GM21381 (cell line): ENCODE measurements at regions not wholly inside any gene's neighbourhood (a gene's known extent, or its start where the extent isn't known, plus 50 kb on each side); places are given as distances from the start of the nearest gene placed in this dataset.

Source experiments
- ATAC-seq: cut with Tn5 transposase; IDR thresholded peaks from one replicate; pipeline ENCODE4 v1.9.1; 2021; ENCODE audit warnings: mild to moderate bottlenecking, moderate library complexity; ENCODE audit not compliant: unreplicated experiment

DNA sequence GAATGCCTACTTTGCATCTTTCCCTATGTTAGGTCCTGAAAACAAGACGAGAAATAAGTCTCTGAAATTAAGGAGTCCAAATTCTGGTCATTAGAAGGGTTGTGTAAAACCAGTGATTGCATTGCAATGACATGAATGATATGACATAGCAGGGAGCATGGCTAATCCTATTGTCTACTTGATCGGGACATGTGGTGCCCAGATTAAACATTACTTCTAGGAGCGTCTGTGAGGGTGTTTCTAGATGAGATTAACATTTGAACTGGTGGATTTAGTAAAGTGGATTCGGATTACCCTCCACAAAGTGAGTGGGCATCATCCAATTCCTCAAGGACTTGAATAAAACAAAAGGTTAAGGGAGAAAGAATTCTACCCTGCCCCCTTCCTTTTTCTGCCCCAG, 434.9 kb upstream of the KLF6 start:
- ATAC-seq = no peak

- no peak for ATAC-seq
Observed at GRCh38 chr10:4217653-4218052, 432.6 kb upstream of the KLF6 start.

DNA sequence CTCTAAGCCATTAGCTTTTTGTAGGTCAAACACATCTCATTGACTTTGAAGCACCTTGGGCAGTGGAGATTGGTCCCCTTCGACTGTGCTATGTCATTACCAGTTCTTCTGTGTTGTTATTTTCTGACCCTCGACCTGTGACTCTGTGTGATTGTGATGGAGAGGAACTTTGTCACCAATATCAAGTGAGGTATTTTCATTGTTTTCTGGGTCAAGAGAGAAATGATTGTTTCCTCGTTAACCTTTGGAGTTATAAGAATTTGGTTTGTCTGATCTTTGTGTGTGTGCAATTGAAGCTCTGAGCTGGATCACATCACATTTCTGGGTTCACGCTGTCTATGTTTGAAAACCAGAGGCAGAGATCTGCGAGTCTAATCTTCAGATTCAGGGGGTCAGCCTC, 432.2 kb upstream of the KLF6 start:
- no peak for ATAC-seq

GRCh38 chr10:4216726-4217125, 431.7 kb upstream of the KLF6 start:
- ATAC-seq = no peak

GRCh38 chr10:4215963-4216575, 431.1 kb upstream of the KLF6 start:
- no peak for ATAC-seq

DNA sequence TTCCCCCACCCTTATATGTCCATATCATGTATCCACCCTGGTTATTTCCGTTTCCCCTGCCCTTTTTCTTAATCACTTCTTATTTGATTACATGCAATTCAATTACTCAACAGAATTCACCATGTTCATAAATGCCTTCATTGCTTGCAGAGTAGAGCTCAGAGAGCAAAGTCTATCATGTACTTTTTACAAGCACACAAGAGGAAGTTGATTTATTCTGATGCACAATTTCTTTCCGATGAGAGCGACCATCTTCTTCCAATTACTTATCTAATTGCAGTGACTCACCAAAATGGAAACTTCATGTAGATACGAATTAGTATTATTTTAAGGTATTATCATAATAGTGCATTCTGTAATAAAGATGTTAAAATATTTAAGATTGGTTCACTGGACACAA, 430.5 kb upstream of the KLF6 start:
- no peak for ATAC-seq

DNA sequence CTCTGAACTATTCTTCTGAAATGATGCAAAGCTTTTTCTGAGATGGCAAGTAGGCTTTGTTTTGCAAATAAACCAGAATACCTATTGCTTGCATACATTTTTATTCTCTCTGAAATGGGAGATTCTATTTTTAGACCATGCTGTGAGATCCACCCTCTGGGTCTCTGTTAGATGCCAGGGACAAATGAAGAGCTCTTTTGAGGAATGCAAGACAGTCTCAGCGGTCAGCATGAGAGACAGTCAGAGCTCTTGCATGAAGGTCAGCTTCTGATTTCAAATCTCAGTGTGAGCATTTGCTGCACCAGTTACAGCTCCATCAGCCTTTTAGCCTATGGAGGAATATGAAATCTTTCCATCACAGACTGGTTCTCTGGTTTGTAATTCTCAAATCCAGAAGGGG, 429.9 kb upstream of the KLF6 start:
- no peak for ATAC-seq

GRCh38 chr10:4213441-4213840, 428.4 kb upstream of the KLF6 start:
- ATAC-seq = no peak

GRCh38 chr10:4212111-4212630, 427.2 kb upstream of the KLF6 start:
- ATAC-seq = no peak

- ATAC-seq = no peak
Observed at GRCh38 chr10:4208499-4208898, 423.5 kb upstream of the KLF6 start.

GRCh38 chr10:4205113-4205512, 420.1 kb upstream of the KLF6 start:
- no peak for ATAC-seq

DNA sequence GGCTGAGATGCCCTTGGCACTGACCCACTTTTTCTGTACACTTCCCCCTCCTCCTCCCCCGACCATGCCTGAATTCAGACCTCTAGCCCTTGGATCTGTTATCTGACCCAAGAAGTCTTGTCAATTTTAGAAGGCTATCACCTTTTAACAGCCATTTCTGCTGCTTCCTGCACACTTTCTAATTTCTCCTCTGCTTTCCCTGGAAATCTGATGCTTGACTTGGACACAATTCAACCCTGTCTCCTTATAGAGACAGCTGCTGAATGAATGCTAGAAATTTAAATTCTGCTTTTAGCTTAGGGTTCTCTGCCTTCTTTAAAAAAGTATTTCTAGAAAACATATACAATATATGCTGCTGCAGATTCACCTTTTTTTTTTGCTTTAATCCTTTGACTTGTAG, 417.9 kb upstream of the KLF6 start:
- ATAC-seq = no peak

DNA sequence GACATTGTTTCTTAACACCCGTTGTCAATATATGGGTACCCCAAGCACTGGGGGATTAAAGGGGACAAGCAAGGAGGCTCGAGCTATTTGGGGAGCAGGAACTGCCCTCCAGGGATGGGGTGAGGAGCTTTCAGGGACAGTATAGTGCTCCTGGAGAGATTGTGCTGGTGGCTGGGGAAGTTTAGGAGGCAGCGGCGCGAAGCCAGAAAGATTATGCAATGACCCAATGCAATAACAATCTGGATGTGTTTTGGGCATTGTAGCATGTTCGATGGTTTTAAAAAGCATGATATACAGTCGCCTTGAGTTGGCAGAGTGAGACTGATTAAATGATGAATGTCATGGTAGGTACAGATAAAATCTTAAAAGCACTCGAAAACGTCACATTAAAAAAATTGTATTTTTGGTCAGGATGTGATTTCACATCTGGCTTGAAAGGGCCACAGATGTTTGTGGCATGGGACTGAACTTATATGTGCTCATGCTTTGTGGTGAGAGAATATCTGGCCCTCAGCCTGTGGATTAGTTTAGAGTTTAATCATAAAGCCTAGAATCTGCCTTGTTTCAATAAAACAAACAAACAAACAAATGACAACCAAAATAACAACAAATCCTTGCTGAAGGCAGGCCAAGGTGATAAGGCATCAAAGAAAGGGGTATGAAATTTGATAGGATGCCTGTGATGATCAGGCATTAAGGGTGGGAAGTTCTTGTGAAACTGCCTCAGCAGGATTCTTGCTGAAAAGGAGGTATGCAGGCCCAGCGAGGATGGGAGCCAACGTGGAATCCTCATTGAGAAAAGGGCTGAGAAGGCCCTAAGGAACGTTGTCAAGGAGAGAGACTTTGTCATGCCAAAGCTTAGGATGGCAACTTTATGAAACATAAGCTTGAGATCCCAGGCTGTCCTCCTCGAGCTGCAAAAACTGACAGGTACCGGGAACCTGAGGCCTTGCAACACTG, 417.1 kb upstream of the KLF6 start:
- ATAC-seq = no peak

DNA sequence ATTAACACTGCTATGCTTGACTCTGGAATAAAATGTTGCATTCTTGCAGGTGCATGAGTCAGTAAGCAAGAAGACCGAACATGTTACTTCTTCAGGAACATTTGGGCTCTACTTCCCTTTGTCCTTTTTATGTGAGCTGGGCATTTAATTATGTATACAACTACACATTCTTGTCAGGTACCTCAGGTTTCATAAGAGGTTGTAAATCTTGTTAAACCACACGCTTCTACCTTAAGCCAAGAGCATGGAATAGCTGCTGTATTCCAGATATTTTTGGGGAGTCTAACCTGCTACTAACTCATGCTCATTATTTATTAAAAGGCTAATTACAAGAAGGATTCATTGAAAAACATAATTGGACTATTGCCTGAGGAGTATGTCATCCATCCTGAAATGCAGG, 414.2 kb upstream of the KLF6 start:
- ATAC-seq = no peak

DNA sequence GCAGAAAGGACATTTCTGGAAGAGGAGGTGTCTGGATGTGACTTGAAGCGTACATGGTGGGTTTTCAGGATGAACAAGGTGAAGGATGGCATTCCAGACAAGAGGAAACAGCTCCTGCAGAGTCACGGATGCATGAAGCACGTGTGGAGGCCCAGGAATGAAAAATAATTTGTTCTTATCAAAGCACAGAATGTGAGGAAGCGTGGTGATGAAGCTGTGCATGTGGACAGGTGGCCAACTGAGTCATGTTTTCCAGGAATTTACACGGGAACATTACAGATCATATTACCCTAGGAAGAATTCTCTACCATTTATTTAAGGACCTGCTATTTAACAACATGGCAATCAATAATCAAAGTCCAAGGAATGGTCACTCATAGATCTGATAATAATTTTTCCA, 413.2 kb upstream of the KLF6 start:
- no peak for ATAC-seq

GRCh38 chr10:4197676-4198075, 412.7 kb upstream of the KLF6 start:
- ATAC-seq = no peak

- no peak for ATAC-seq
Observed at GRCh38 chr10:4196771-4197390, 411.9 kb upstream of the KLF6 start.

- no peak for ATAC-seq
Observed at GRCh38 chr10:4196183-4196582, 411.2 kb upstream of the KLF6 start.

GRCh38 chr10:4195213-4195612, 410.2 kb upstream of the KLF6 start:
- ATAC-seq = no peak

- no peak for ATAC-seq
Observed at GRCh38 chr10:4194231-4194630, 409.2 kb upstream of the KLF6 start.

DNA sequence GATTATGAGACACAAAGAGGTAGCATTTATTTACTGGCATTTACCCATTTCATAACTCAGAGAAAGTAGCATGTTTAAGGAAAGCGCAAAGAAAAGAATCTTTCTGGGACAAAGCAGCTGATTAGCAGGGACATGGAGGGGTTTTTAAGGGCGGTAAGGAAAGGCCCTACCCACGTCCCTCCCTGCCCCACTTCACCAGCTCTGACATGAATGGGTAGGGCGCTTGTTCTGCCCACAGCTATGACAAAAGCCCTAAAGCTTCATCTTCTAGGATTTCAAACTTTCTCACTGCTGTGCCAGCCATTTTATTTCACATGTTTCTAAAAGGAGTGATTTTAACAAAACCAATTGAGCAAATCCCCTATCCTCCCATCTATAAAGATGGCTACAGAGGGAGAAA, 406.9 kb upstream of the KLF6 start:
- ATAC-seq = no peak

DNA sequence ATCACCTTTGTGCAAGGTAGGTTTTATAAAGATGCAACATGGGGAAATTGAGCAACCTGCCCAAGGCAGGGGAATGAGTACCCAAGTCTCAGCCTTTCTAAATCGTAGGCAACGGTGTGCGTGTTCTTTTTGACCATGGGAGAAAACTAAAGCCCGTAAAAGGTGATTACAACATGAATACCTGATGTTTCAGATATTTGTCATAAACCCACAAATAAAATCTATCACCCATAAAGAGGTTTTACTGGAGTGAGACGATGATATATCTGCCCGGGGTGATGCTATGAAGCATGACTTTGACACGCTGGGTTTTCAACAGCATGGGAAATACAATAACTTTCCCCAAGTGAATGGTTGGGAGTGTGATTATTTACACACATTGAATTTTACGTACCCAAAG, 406.3 kb upstream of the KLF6 start:
- no peak for ATAC-seq
